HCT116 (cell line): ENCODE measurements at regions not wholly inside any gene's neighbourhood (a gene's known extent, or its start where the extent isn't known, plus 50 kb on each side); places are given as distances from the start of the nearest gene placed in this dataset.

ENCODE experiments used
- CTCF ChIP-seq, 3 experiments: fragments of 200-600 bp in 1 of 3; sonication (generic) in 1 of 3; IDR thresholded peaks in 2 of 3; conservative IDR thresholded peaks in 1 of 3; 2 replicates each; pipeline ENCODE4 v1.5.1; 2012 to 2017; ENCODE audit warnings: low read depth in 2 of 3, low read length in 2 of 3, antibody characterized with exemption in 1 of 3, borderline replicate concordance in 1 of 3, control low read depth in 1 of 3, mild to moderate bottlenecking in 1 of 3, mixed read lengths in 1 of 3, mixed run types in 1 of 3, moderate library complexity in 1 of 3; ENCODE audit not compliant: insufficient read depth in 1 of 3
- EZH2 ChIP-seq: fragments of 200-600 bp; sonication (generic); IDR thresholded peaks from 2 replicates; pipeline ENCODE4 v1.6.1; 2017; ENCODE audit warnings: antibody characterized with exemption, mixed run types
- JUND ChIP-seq: IDR thresholded peaks from 2 replicates; pipeline ENCODE4 v1.6.1; 2012
- POLR2A ChIP-seq: IDR thresholded peaks from 2 replicates; pipeline ENCODE4 v1.7.0; 2011; ENCODE audit warnings: borderline replicate concordance; ENCODE audit not compliant: insufficient read depth, insufficient read length; ENCODE audit errors: extremely low read depth
- POLR2AphosphoS5 ChIP-seq: IDR thresholded peaks from 2 replicates; pipeline ENCODE4 v1.6.1; 2011; ENCODE audit warnings: mild to moderate bottlenecking, low read depth, low read length, moderate library complexity
- REST ChIP-seq: IDR thresholded peaks from 2 replicates; pipeline ENCODE4 v1.6.1; 2012; ENCODE audit warnings: low read depth

GRCh38 chr2:189379731-189380261, 61.5 kb upstream of the WDR75 start:
- no peak for TF ChIP-seq CTCF (IDR thresholded peaks at IDR 0.05 in 2 of 3, conservative IDR thresholded peaks at IDR 0.05 in 1 of 3; ENCODE audit: borderline replicate concordance in 1 of 3, insufficient read depth in 1 of 3, low read depth in 2 of 3, low read length in 2 of 3)
- no peak for TF ChIP-seq JUND
- TF ChIP-seq POLR2A, result no peak
- TF ChIP-seq EZH2, result no peak
- no peak for TF ChIP-seq REST
- TF ChIP-seq POLR2AphosphoS5, result no peak
